PC-9 (cell line): ENCODE measurements at regions not wholly inside any gene's neighbourhood (a gene's known extent, or its start where the extent isn't known, plus 50 kb on each side); places are given as distances from the start of the nearest gene placed in this dataset.

Experiments used
- BruUV-seq: library from RNA; stranded (reverse); fragments of 400-500 nt; replicated peaks from 2 replicates; lab custom pipeline; 2021; lab: Mats Ljungman, UMichigan
- CTCF ChIA-PET: fragments of 300-600 bp; sonication (Branson Sonifier 250); formaldehyde crosslinking; loops from one replicate; lab custom pipeline; 2022; ENCODE audit warnings: antibody characterized with exemption; lab: Charles Lee
- POLR2A ChIA-PET: fragments of 300-600 bp; sonication (Branson Sonifier 250); formaldehyde crosslinking; loops from one replicate; lab custom pipeline; 2022; ENCODE audit warnings: antibody characterized with exemption; ENCODE audit not compliant: unreplicated experiment; lab: Charles Lee
- DNase-seq, 2 experiments: peaks; one replicate each; pipeline versions ENCODE4 v3.0.0 to v3.0.0-alpha.2; 2015 to 2022; ENCODE audit warnings: mixed read lengths in 1 of 2
- H2AFZ ChIP-seq: fragments of 200-600 bp; sonication (generic); 2 replicates; pipeline ENCODE4 v1.8.1; 2017; ENCODE audit warnings: antibody characterized with exemption
- H3F3A ChIP-seq: fragments of 200-600 bp; sonication (generic); 2 replicates; pipeline ENCODE4 v1.8.1; 2017; ENCODE audit warnings: antibody characterized with exemption, mild to moderate bottlenecking, low read depth; ENCODE audit not compliant: insufficient read depth
- H3K27ac ChIP-seq: fragments of 200-600 bp; sonication (generic); 2 replicates; pipeline ENCODE4 v1.6.1; 2016; ENCODE audit warnings: mixed run types
- H3K27me3 ChIP-seq: fragments of 200-600 bp; sonication (generic); 2 replicates; pipeline ENCODE4 v1.6.1; 2016; ENCODE audit warnings: low read depth, mixed run types; ENCODE audit not compliant: insufficient read depth
- H3K36me3 ChIP-seq: fragments of 200-600 bp; sonication (generic); 2 replicates; pipeline ENCODE4 v1.6.1; 2016; ENCODE audit warnings: low read depth, mixed run types
- H3K4me1 ChIP-seq: fragments of 200-600 bp; sonication (generic); replicated peaks from 2 replicates; pipeline ENCODE4 v1.6.1; 2016; ENCODE audit warnings: mixed run types; ENCODE audit not compliant: insufficient read depth
- H3K4me2 ChIP-seq: fragments of 200-600 bp; sonication (generic); 2 replicates; pipeline ENCODE4 v1.6.1; 2017; ENCODE audit warnings: mixed run types
- H3K4me3 ChIP-seq: fragments of 200-600 bp; sonication (generic); 2 replicates; pipeline ENCODE4 v1.6.1; 2016; ENCODE audit warnings: mixed run types
- H3K79me2 ChIP-seq: fragments of 200-600 bp; sonication (generic); 2 replicates; pipeline ENCODE4 v1.6.1; 2017; ENCODE audit warnings: low read depth, mixed run types
- H3K9me2 ChIP-seq: fragments of 200-600 bp; sonication (generic); 2 replicates; pipeline ENCODE4 v1.8.1; 2017; ENCODE audit warnings: mild to moderate bottlenecking; ENCODE audit not compliant: insufficient read depth
- H3K9me3 ChIP-seq: fragments of 200-600 bp; sonication (generic); 2 replicates; pipeline ENCODE4 v1.8.1; 2016; ENCODE audit warnings: low read depth; ENCODE audit not compliant: insufficient read depth
- H4K20me1 ChIP-seq: fragments of 200-600 bp; sonication (generic); 2 replicates; pipeline ENCODE4 v1.8.1; 2017; ENCODE audit not compliant: insufficient read depth
- EZH2 ChIP-seq: fragments of 200-600 bp; sonication (generic); IDR thresholded peaks from 2 replicates; pipeline ENCODE4 v1.8.0; 2017; ENCODE audit warnings: antibody characterized with exemption, low read depth
- intact Hi-C: fragments of 100-400 bp; cut with micrococcal nuclease; formaldehyde crosslinking; loops from one replicate; pipeline ENCODE4 v1.10.0; 2022; ENCODE audit not compliant: unreplicated experiment
- TF ChIP-seq, protein P1 (sequence below): fragments of 200-600 bp; sonication (generic); conservative IDR thresholded peaks from 2 replicates; pipeline ENCODE4 v1.6.1; 2017; ENCODE audit warnings: mixed run types, antibody characterized with exemption, mild to moderate bottlenecking, moderate library complexity

DNA sequence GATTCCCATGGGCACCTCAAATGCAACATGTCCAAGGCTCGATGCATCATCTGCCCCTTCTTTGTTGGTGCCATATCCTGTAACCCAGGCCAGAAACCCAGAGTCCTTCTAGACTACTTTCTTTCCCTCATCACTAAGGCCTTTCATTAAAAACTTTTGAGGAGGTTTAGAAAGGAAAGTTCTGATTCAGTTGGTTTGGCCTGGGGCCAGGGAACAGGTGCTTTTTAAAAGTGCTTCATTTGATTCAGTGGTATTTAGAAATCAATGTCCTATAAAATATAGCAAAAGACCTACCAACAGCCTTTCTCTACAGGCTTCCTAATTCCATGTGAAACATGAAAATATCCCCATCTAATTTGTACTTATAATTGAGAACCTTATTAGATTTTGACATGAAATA is 341.9 kb upstream of the RORA start:
- no TSS peak for BruUV-seq

DNA sequence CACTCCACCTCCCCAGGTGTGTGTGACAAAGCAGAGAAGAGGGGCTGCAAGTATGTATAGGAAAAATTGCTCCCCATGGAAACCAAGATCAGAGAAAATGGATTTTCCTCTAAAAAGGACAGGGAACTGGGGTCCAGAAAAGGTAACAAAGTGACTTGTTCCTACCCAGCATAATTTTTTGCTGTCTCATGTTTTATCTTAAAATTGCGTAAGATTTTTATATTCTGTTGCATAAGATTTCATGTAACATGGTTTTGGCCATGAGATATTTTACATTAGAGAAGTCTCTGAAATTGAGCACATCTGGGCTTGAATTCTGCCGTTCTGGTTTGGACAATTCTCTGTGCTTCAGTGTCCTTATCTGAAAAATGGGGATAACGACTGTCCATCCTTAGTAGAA is 335.7 kb upstream of the RORA start:
- POLR2A ChIA-PET: no interaction called here
- H3K27ac ChIP-seq: no peak overlapping the region
- no peaks in the 10 kb centered on the region for H3K79me2 ChIP-seq
- H3K27me3 ChIP-seq: peaks cover 13% of the 10 kb centered on the region
- H3K9me2 ChIP-seq: no peaks in the 10 kb centered on the region
- H3K4me2 ChIP-seq: no peak overlapping the region
- TF ChIP-seq, protein P1, sequence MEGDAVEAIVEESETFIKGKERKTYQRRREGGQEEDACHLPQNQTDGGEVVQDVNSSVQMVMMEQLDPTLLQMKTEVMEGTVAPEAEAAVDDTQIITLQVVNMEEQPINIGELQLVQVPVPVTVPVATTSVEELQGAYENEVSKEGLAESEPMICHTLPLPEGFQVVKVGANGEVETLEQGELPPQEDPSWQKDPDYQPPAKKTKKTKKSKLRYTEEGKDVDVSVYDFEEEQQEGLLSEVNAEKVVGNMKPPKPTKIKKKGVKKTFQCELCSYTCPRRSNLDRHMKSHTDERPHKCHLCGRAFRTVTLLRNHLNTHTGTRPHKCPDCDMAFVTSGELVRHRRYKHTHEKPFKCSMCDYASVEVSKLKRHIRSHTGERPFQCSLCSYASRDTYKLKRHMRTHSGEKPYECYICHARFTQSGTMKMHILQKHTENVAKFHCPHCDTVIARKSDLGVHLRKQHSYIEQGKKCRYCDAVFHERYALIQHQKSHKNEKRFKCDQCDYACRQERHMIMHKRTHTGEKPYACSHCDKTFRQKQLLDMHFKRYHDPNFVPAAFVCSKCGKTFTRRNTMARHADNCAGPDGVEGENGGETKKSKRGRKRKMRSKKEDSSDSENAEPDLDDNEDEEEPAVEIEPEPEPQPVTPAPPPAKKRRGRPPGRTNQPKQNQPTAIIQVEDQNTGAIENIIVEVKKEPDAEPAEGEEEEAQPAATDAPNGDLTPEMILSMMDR: no peak
- no peak for TF ChIP-seq EZH2
- DNase-seq: no peak
- H4K20me1 ChIP-seq: no peaks in the 10 kb centered on the region
- BruUV-seq: no TSS peak
- H3K9me3 ChIP-seq: no peaks in the 10 kb centered on the region
- intact Hi-C loops: no loop called here
- no peaks in the 10 kb centered on the region for H3F3A ChIP-seq
- CTCF ChIA-PET: no interaction called here
- no peaks in the 10 kb centered on the region for H3K36me3 ChIP-seq
- no peak overlapping the region for H2AFZ ChIP-seq
- H3K4me3 ChIP-seq: no peak overlapping the region
- H3K4me1 ChIP-seq: no peaks in the 10 kb centered on the region

More for the DNA sequence above, 341.9 kb upstream of the RORA start:
- Histone ChIP-seq H3K27ac (no peak overlapping the region), H3K4me3 (no peak overlapping the region), H3K79me2 (no peaks in the 10 kb centered on the region), H3K36me3 (no peaks in the 10 kb centered on the region), H3K4me1 (no peaks in the 10 kb centered on the region), H3K9me3 (no peaks in the 10 kb centered on the region), H3K4me2 (no peak overlapping the region), H2AFZ (no peak overlapping the region), H3F3A (no peaks in the 10 kb centered on the region), H3K9me2 (no peaks in the 10 kb centered on the region), H3K27me3 (no peaks in the 10 kb centered on the region; the same call in 1 of the 2 replicates), H4K20me1 (no peaks in the 10 kb centered on the region)
- TF ChIP-seq, protein P1: no peak
- no peak for TF ChIP-seq EZH2
- CTCF ChIA-PET: no interaction called here
- no peak for DNase-seq
- POLR2A ChIA-PET: no interaction called here
- intact Hi-C loops: no loop called here

DNA sequence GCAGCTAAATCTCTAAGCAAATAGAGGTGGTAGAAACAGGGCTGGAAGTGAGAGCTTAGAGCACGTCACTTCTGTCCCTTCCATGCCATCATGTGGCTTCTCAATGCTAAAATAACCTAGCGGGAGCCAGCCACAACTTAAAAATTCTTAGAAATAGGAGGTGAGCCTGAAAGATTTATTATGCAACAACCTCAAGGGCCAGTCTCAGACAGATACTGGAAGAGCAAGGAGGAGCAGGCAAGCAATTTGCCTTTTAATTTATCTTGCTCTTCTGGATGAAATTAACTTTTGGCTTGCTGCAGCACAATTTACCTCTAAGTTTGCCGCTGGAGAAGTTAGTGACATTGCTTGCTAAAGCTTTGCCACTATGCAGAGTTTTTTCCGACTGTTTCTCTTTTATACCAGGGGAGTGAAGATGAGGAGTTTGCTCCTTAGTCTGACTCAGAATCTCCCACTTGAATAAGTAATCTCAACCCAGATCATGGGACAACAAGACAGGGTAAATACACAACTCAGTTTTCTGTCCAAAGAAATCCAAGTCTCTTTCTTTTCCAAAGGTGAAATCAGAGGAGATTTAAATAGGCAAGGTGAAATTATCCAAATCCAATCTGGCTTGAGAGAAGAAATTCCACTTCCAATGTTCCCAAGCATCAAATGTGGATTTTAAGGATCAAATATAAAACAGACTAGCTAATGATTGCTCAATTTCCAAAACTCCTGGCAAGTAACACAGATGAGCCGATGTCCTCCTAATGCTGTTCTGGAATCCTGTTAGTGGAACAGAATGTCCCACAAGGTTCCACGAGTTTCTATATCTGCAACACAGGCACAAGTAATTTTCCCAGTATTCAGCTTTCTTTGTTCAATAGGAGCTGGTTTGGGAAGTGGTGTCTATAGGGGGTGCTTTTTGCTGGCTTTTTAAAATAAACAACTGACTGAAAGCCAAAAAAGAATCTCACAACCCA is 329.4 kb upstream of the RORA start:
- H3K4me3 ChIP-seq: no peak overlapping the region
- TF ChIP-seq EZH2: no peak
- TF ChIP-seq, protein P1: no peak
- intact Hi-C loops: no loop called here
- ChIA-PET CTCF (no interaction called here), POLR2A (no interaction called here)
- H3F3A ChIP-seq: no peaks in the 10 kb centered on the region
- no peak overlapping the region for H2AFZ ChIP-seq
- no peaks in the 10 kb centered on the region for H3K79me2 ChIP-seq
- H3K4me1 ChIP-seq: 0 out of 2 replicates have a peak, but pooled peaks cover 9% of the 10 kb centered on the region
- H4K20me1 ChIP-seq: no peaks in the 10 kb centered on the region
- no peaks in the 10 kb centered on the region for H3K9me3 ChIP-seq
- H3K27me3 ChIP-seq: peaks cover 4% of the 10 kb centered on the region; the same call in 1 of the 2 replicates
- no TSS peak for BruUV-seq
- no peaks in the 10 kb centered on the region for H3K36me3 ChIP-seq
- H3K27ac ChIP-seq: no peak overlapping the region
- no peak overlapping the region for H3K4me2 ChIP-seq
- no peak for DNase-seq
- H3K9me2 ChIP-seq: no peaks in the 10 kb centered on the region
